ENCODE measurements at regions not wholly inside any gene's neighbourhood (a gene's known extent, or its start where the extent isn't known, plus 50 kb on each side); places are given as distances from the start of the nearest gene placed in this dataset.

GRCh38 chr12:63021116-63021515 lies 86.2 kb upstream of the PPM1H start:
- no peak for FAIRE-seq
- no peak overlapping the region for H3K27ac ChIP-seq (ENCODE audit: insufficient read depth, low read depth, low read length)
- no peaks in the 10 kb centered on the region for H4K20me1 ChIP-seq (replicated peaks; ENCODE audit: control insufficient read depth, extremely low read depth, insufficient read depth, low read length)
- H3K9ac ChIP-seq (replicated peaks; ENCODE audit: extremely low read depth, insufficient read depth, low read length), result no peak overlapping the region
- H3K4me2 ChIP-seq (ENCODE audit: insufficient read depth, low read length), result no peak overlapping the region
- no peaks in the 10 kb centered on the region for H3K36me3 ChIP-seq (ENCODE audit: control insufficient read depth in 2 of 2, extremely low read depth in 1 of 2, insufficient read depth in 2 of 2, low read length in 2 of 2)
- no peaks in the 10 kb centered on the region for H3K27me3 ChIP-seq (ENCODE audit: control insufficient read depth in 2 of 2, insufficient read depth in 2 of 2, low read length in 2 of 2)
- ChIA-PET CTCF (no interaction called here), POLR2A (no interaction called here)
- intact Hi-C loops (cut with micrococcal nuclease), result no loop called here
- H3K79me2 ChIP-seq (ENCODE audit: control insufficient read depth, insufficient read depth, low read length), result no peaks in the 10 kb centered on the region
- dilution Hi-C loops (cut with MboI; ENCODE audit: extremely low pct_ligation_motif_present, low sequenced_read_pairs), result no loop called here
- H3K4me3 ChIP-seq (replicated peaks in 1 of 3; ENCODE audit: insufficient read depth in 1 of 3, low read depth in 1 of 3, low read length in 3 of 3), result no peak overlapping the region
- H3K9me1 ChIP-seq (replicated peaks; ENCODE audit: control insufficient read depth, extremely low read depth, insufficient read depth, low read length), result no peaks in the 10 kb centered on the region
- no peak for DNase-seq (ENCODE audit: low read depth, low spot score)
- H2AFZ ChIP-seq (ENCODE audit: low read depth, low read length), result no peak overlapping the region
- no TSS peak for BruUV-seq (replicated peaks)
- H3K9me3 ChIP-seq (replicated peaks; ENCODE audit: control insufficient read depth, insufficient read depth, low read length), result no peaks in the 10 kb centered on the region
- TF ChIP-seq GATA2 (IDR thresholded peaks at IDR 0.05; ENCODE audit: insufficient read depth, insufficient read length, low read depth, low read length) (no peak), MYC (IDR thresholded peaks at IDR 0.05; ENCODE audit: low read depth, low read length) (no peak), FOS (IDR thresholded peaks at IDR 0.05; ENCODE audit: borderline replicate concordance, insufficient read depth, low read length) (no peak), MAX (IDR thresholded peaks at IDR 0.05; ENCODE audit: insufficient read depth, insufficient read length) (no peak)
- H3K4me1 ChIP-seq (ENCODE audit: control insufficient read depth, extremely low read depth, insufficient read depth, low read length), result no peaks in the 10 kb centered on the region

- H3K9me3 ChIP-seq (replicated peaks; ENCODE audit: control insufficient read depth, insufficient read depth, low read length), result no peaks in the 10 kb centered on the region
- DNase-seq (ENCODE audit: low read depth, low spot score) (no peak), FAIRE-seq (no peak)
- H3K9ac ChIP-seq (replicated peaks; ENCODE audit: extremely low read depth, insufficient read depth, low read length), result no peak overlapping the region
- intact Hi-C loops (cut with micrococcal nuclease), result no loop called here
- H3K9me1 ChIP-seq (replicated peaks; ENCODE audit: control insufficient read depth, extremely low read depth, insufficient read depth, low read length), result no peaks in the 10 kb centered on the region
- TF ChIP-seq JUN (IDR thresholded peaks at IDR 0.05; ENCODE audit: borderline replicate concordance, insufficient read depth, insufficient read length, low read depth) (no peak), GATA2 (IDR thresholded peaks at IDR 0.05; ENCODE audit: insufficient read depth, insufficient read length, low read depth, low read length) (no peak), POLR2AphosphoS5 (IDR thresholded peaks at IDR 0.05; ENCODE audit: insufficient read depth, low read depth, low read length) (no peak), CTCF (IDR thresholded peaks at IDR 0.05; ENCODE audit: extremely low read depth in 1 of 2, insufficient read depth in 1 of 2, low read depth in 1 of 2, low read length in 2 of 2) (no peak), POLR2A (IDR thresholded peaks at IDR 0.05; ENCODE audit: low read depth, low read length) (no peak), FOS (IDR thresholded peaks at IDR 0.05; ENCODE audit: borderline replicate concordance, insufficient read depth, low read length) (no peak), MYC (IDR thresholded peaks at IDR 0.05; ENCODE audit: low read depth, low read length) (no peak), EZH2 (IDR thresholded peaks at IDR 0.05; ENCODE audit: borderline replicate concordance, low read depth, low read length, severe bottlenecking) (no peak), MAX (IDR thresholded peaks at IDR 0.05; ENCODE audit: insufficient read depth, insufficient read length) (no peak)
- dilution Hi-C loops (cut with MboI; ENCODE audit: extremely low pct_ligation_motif_present, low sequenced_read_pairs), result no loop called here
- CTCF ChIA-PET, result no interaction called here
- no peaks in the 10 kb centered on the region for H3K4me1 ChIP-seq (ENCODE audit: control insufficient read depth, extremely low read depth, insufficient read depth, low read length)
- H3K4me3 ChIP-seq (replicated peaks in 1 of 3; ENCODE audit: insufficient read depth in 1 of 3, low read depth in 1 of 3, low read length in 3 of 3), result no peak overlapping the region
- H3K4me2 ChIP-seq (ENCODE audit: insufficient read depth, low read length), result no peak overlapping the region
- POLR2A ChIA-PET, result no interaction called here
- no TSS peak for BruUV-seq (replicated peaks)
- H4K20me1 ChIP-seq (replicated peaks; ENCODE audit: control insufficient read depth, extremely low read depth, insufficient read depth, low read length), result no peaks in the 10 kb centered on the region
- no peaks in the 10 kb centered on the region for H3K36me3 ChIP-seq (ENCODE audit: control insufficient read depth in 2 of 2, extremely low read depth in 1 of 2, insufficient read depth in 2 of 2, low read length in 2 of 2)
- H3K27me3 ChIP-seq (ENCODE audit: control insufficient read depth in 2 of 2, insufficient read depth in 2 of 2, low read length in 2 of 2), result no peaks in the 10 kb centered on the region
- no peak overlapping the region for H2AFZ ChIP-seq (ENCODE audit: low read depth, low read length)
- H3K27ac ChIP-seq (ENCODE audit: insufficient read depth, low read depth, low read length), result no peak overlapping the region
- H3K79me2 ChIP-seq (ENCODE audit: control insufficient read depth, insufficient read depth, low read length), result no peaks in the 10 kb centered on the region
These were observed 85.3 kb upstream of the PPM1H start for GRCh38 chr12:63020269-63020668.

Measured in endothelial cell of umbilical vein (primary cell).